ENCODE measurements at regions not wholly inside any gene's neighbourhood (a gene's known extent, or its start where the extent isn't known, plus 50 kb on each side); places are given as distances from the start of the nearest gene placed in this dataset.

DNA sequence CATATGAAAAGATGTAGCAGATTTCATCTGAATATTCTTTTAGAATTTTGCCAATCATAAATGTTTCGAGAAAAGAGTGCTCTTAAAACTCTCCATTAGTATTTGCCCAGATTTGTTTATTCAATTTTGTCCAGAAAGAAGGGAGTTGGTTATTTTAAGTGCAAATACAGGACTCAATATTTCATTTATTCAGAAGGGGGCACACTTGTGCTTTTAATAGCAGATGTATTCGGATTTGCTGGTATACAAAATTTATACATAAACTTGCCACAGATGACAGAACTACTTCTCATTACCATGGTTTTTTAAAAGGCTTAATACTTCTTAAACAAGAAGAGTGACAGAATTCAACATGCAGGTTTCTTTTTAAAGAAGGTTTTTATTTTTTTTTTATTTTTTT is 69.8 kb upstream of the GRM7 start:
- no peak for DNase-seq (ENCODE audit: low read depth)

- DNase-seq (ENCODE audit: low read depth), result peak; percentile 1
Measured at GRCh38 chr3:6799264-6799915, 61.5 kb upstream of the GRM7 start.

DNA sequence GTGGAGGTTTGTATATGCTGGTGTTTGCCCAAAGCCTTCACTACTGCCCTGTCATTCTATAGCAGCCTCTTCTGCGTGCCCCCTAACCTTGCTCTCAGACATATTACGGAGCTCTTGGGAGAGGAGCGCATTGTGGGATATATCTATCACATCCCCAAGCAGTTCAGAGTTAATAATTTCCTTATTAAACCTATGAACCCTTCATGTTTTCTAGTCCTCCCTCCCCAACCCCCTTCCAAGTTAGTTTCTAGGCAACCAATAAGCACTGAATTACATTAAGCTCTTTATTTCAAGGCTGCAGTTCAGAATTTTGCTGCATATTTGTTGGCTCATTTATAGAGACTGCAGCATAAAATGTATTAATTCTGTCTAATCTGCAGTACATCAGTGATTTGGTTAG is 57.3 kb upstream of the GRM7 start:
- no peak for DNase-seq (ENCODE audit: low read depth)

DNA sequence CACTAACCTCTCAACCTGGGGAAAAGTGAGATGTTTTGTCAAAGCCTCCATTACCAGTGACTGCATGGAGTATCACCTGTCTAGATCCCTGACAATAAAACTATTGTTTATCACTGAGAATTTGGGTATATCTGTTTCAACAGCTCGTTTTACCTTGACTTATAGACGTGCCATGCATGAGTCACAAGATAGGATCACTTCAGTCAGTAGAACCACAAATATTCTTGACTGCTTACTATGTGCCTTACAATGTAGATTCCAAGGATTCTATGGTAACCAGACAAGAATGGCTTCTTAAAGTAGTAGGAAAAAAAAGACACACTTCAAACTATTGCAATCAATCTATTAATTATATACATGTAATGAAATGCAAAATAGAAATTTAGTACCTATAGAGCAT is 55.7 kb upstream of the GRM7 start:
- DNase-seq (ENCODE audit: low read depth), result no peak

DNA sequence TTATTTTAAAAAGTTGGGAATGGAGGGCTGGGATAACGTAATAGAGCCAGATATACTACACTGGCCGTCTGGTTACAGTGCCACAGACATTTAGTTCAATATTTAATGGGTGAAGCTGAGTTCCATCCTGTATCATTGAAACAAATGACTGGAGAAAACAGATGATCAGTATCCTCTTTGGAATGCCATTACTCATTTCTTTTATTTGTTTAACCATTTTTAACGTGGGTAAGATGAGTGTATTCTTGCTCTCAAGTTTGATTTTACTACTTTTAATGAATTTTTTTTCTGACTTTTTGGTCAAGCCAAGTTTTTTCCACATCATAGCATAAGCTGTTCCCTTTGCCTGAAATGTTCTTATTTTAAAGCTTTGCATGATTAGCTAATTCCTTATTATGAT is 53.9 kb upstream of the GRM7 start:
- DNase-seq (ENCODE audit: low read depth), result no peak

DNA sequence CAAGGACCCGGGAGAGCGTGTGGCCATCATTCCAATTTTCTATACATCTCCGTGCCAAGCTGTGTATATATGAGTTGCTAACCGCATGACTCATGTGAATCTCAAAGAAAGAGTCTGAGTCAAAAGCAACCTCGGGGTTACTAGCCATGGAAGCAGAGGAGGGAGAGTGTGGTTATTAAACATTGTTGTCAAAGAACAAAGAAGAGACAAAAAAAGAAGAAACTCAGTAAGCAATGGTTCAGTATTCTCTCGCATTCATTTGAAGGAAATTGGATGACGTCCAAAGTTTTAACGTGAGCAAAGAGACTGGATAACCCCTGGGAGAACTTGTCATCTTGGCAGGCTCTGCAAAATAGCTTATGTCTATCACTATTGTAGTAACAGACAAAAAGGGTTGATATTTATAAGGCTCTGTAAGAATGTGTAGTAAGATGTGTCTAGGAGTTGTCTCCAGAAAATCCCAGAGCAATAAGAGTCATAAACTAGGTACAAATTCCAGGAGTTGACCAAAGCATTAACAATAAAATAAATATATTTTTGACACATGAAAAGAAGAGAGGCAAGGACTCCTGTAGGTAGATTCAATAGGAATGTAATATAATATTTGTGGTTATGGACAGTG is 52.8 kb upstream of the GRM7 start:
- no peak for DNase-seq (ENCODE audit: low read depth)

DNA sequence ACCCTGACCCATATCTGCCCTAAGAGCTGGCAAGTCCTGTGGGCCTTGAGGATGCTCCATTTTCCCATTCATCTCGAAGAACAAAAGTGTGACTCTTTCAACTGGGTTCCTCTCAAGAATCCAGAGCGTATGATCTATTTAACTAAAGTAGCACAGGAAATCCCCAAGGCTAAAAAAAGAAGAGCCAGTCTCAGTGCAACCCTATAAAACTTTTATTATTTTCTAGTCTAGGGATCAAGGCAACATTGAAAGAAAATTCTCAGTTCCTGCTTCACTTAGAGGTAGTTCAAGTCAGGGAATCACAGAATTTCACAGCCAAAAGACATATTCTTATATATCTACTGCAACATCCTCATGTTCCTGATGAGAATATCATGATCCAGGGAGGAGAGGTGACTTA is 51.6 kb upstream of the GRM7 start:
- DNase-seq (ENCODE audit: low read depth), result no peak

Measured in EH (cell line).